ENCODE measurements at regions not wholly inside any gene's neighbourhood (a gene's known extent, or its start where the extent isn't known, plus 50 kb on each side); places are given as distances from the start of the nearest gene placed in this dataset.

DNA sequence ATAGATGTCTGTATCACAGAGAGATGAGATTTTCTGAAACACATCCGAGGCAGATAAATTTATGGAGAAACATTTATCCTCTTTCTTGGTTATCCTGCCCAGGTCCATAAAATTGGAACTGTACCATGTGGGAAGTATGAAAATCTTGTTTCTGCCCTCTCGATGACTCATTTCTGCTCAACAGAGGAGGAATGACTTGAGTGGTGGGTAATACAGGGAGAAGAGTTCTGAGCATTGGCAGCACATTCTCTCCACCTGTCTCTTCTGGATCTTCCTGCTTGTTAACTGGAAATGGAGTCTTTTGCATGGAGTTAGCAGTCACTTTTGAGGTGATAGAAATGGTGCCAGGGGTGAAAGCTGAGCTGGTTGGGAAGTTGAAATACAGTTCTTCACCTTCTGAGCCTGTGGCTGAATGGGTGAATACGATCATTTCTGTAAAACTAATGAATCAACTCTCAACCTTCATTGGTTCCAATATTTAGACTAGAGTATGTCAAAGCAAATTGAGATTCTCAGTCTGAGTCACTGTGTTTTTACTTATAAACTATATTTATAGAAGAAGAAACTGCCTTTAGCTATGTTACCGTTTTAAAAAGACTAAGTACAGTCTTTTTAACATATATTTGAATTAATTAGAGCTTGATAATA is 945.5 kb downstream of the SORCS3 start:
- H3K4me3 ChIP-seq, result no peak overlapping the region
- H3K4me1 ChIP-seq, result no peaks in the 10 kb centered on the region
- TF ChIP-seq, protein P1, sequence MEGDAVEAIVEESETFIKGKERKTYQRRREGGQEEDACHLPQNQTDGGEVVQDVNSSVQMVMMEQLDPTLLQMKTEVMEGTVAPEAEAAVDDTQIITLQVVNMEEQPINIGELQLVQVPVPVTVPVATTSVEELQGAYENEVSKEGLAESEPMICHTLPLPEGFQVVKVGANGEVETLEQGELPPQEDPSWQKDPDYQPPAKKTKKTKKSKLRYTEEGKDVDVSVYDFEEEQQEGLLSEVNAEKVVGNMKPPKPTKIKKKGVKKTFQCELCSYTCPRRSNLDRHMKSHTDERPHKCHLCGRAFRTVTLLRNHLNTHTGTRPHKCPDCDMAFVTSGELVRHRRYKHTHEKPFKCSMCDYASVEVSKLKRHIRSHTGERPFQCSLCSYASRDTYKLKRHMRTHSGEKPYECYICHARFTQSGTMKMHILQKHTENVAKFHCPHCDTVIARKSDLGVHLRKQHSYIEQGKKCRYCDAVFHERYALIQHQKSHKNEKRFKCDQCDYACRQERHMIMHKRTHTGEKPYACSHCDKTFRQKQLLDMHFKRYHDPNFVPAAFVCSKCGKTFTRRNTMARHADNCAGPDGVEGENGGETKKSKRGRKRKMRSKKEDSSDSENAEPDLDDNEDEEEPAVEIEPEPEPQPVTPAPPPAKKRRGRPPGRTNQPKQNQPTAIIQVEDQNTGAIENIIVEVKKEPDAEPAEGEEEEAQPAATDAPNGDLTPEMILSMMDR (IDR thresholded peaks at IDR 0.05), result no peak
- no peak overlapping the region for H3K27ac ChIP-seq
- H3K36me3 ChIP-seq, result no peaks in the 10 kb centered on the region
- no peaks in the 10 kb centered on the region for H3K27me3 ChIP-seq
- H3K9me3 ChIP-seq, result no peaks in the 10 kb centered on the region
- no peak for DNase-seq (ENCODE audit: low spot score)

DNA sequence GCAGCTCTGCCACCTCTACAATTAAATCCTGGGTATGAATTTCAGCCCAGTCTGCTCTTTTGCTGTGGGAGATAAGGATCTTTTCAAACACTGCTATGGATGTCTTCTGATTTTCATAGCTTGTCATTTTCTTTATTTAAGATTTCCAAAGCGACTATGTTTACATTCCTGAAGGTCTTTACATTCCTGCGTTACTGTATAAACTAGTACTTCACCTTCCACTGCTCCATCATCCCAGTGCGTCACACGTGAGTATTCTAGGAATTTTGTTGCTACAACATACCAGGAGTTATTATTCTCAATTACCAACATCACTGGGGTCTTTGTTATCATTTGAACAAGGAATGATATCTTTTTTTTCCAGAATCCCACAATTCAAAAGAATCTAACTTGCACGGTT is 944.7 kb downstream of the SORCS3 start:
- no peak overlapping the region for H3K4me3 ChIP-seq

DNA sequence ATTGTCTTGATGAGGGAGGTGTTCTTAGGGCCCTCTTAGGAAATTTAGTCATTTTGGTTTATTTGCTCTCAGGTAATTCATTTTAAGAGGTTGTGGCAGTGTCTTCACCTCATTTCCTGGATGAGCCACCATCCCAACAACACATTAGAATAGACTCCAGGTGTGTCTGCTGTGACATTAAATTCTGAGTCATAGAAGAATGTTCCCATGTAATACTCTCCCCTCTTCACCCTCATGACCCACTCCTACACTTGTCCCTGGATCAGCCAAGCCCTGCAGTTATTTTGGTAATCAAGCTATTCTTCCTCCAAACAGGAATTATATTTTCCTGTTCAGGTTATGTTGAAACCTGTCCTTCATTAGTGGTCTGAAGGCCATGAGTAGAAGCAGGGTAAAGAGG is 944.1 kb downstream of the SORCS3 start:
- Histone ChIP-seq H3K27me3 (no peaks in the 10 kb centered on the region), H3K9me3 (no peaks in the 10 kb centered on the region), H3K27ac (no peak overlapping the region), H3K4me1 (no peaks in the 10 kb centered on the region), H3K36me3 (no peaks in the 10 kb centered on the region), H3K4me3 (no peak overlapping the region)
- DNase-seq (ENCODE audit: low spot score), result no peak
- TF ChIP-seq, protein P1 (IDR thresholded peaks at IDR 0.05), result no peak

More for the DNA sequence above, 944.7 kb downstream of the SORCS3 start:
- Histone ChIP-seq H3K36me3 (no peaks in the 10 kb centered on the region), H3K27ac (no peak overlapping the region), H3K27me3 (no peaks in the 10 kb centered on the region), H3K4me1 (no peaks in the 10 kb centered on the region), H3K9me3 (no peaks in the 10 kb centered on the region)
- TF ChIP-seq, protein P1 (IDR thresholded peaks at IDR 0.05), result no peak
- no peak for DNase-seq (ENCODE audit: low spot score)

DNA sequence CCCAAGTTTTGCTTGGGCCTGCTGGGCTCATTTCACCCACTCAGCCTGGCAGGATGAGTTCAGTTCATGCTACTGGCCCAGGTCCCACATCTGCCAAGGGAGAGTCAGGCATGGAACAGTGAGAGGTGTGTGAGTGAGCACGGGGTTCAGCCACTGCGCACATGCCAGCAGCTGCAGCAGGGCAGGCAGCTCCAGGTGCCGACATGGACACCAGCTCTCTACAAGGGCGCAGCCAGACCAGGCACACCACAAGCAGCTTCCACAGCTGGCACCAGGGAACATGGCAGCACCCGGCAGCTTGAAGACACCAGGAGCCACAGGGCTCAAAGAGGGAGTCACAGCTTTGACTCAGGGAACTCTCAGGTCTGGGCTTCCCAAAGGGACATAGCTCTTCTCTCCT is 938.0 kb downstream of the SORCS3 start:
- Histone ChIP-seq H3K36me3 (no peaks in the 10 kb centered on the region), H3K9me3 (no peaks in the 10 kb centered on the region), H3K27ac (no peak overlapping the region), H3K4me1 (no peaks in the 10 kb centered on the region), H3K27me3 (no peaks in the 10 kb centered on the region), H3K4me3 (no peak overlapping the region)
- TF ChIP-seq, protein P1 (IDR thresholded peaks at IDR 0.05), result no peak
- DNase-seq (ENCODE audit: low spot score), result no peak

DNA sequence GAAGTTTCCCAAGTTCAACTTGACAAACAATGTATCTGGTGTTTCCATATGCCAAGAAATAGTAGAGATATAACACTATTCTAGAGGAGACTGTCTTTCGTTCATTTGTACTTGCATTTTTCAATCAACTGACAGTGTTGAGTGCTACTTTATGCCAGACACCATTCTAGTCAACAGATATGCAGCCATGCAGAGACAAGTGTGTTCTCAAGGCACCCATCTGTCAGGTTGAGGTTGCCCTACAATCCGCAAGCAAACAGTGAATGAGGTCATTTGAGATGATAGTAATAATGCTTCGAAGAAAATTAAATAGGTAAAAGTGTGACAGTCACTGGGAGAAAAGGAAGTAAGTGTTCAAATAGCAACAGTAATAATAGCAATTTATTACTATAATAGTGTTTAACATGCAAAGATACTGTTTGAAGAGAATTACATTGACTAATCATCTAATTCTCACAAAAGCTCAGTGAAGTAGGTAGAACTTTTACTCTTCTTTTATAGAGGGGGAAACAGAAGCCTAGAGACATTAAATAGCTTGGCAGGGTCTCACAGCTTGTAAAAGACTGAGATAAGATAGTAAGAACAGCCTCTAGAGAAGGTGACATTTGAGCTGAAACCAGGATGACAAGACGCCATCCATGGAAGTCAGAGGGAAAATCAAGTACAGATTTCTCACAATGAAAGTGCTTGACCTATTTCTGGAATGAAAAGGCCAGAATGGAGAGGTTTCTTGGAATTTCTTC is 936.9 kb downstream of the SORCS3 start:
- Histone ChIP-seq H3K4me3 (no peak overlapping the region), H3K9me3 (peaks cover 0 to 4% of the 10 kb centered on the region in 2 donors)
- TF ChIP-seq, protein P1 (IDR thresholded peaks at IDR 0.05), result no peak

More for the DNA sequence above, 936.9 kb downstream of the SORCS3 start:
- Histone ChIP-seq H3K27ac (no peak overlapping the region), H3K36me3 (no peaks in the 10 kb centered on the region), H3K27me3 (no peaks in the 10 kb centered on the region), H3K4me1 (no peaks in the 10 kb centered on the region)
- no peak for DNase-seq (ENCODE audit: low spot score)

Measured in right atrium auricular region (tissue), 2 donors.